Upper lobe of left lung (tissue), 4 donors: ENCODE measurements at regions not wholly inside any gene's neighbourhood (a gene's known extent, or its start where the extent isn't known, plus 50 kb on each side); places are given as distances from the start of the nearest gene placed in this dataset.

Experiments used
- CTCF ChIP-seq, 6 experiments: fragments of 450-650 bp in 4 of 6; fragments of 200-600 bp in 2 of 6; sonication (generic) in 2 of 6; IDR thresholded peaks; one replicate each; pipeline ENCODE4 v1.5.1; 2016 to 2019; ENCODE audit warnings: antibody characterized with exemption in 6 of 6
- EP300 ChIP-seq, 4 donors: sonication (generic); formaldehyde crosslinking; IDR thresholded peaks; one replicate each; pipeline ENCODE4 v1.5.1; 2017; ENCODE audit warnings: antibody characterized with exemption in 4 of 4, control low read depth in 2 of 4
- POLR2A ChIP-seq, 4 donors: fragments of 450-650 bp; IDR thresholded peaks; one replicate each; pipeline ENCODE4 v1.5.1; 2016 to 2017; ENCODE audit warnings: antibody characterized with exemption in 4 of 4, mild to moderate bottlenecking in 2 of 4
- POLR2AphosphoS5 ChIP-seq, 2 donors: sonication (generic); formaldehyde crosslinking; IDR thresholded peaks; one replicate each; pipeline ENCODE4 v1.5.1; 2017; ENCODE audit warnings: antibody characterized with exemption in 2 of 2

GRCh38 chr18:78807668-78808067 is 171.9 kb upstream of the SALL3 start:
- TF ChIP-seq POLR2A (IDR thresholded peaks at IDR 0.05) (no peak), EP300 (IDR thresholded peaks at IDR 0.05) (no peak), CTCF (IDR thresholded peaks at IDR 0.05) (no peak), POLR2AphosphoS5 (IDR thresholded peaks at IDR 0.05) (no peak)
